GM19239 (cell line): ENCODE measurements at regions not wholly inside any gene's neighbourhood (a gene's known extent, or its start where the extent isn't known, plus 50 kb on each side); places are given as distances from the start of the nearest gene placed in this dataset.
"Not testable (repeated sequence)": the region's sequence is repeated elsewhere in the genome, so short reads cannot be mapped to it uniquely, and the experiment has no call there.

Experiments
- DNase-seq: peaks from one replicate; pipeline ENCODE4 v3.0.0; 2011; ENCODE audit warnings: low spot score; ENCODE audit not compliant: insufficient read length
- FAIRE-seq: peaks from 2 replicates; lab custom pipeline; 2011; peaks lifted over from hg19 to GRCh38; lab: Jason Lieb, UNC

DNA sequence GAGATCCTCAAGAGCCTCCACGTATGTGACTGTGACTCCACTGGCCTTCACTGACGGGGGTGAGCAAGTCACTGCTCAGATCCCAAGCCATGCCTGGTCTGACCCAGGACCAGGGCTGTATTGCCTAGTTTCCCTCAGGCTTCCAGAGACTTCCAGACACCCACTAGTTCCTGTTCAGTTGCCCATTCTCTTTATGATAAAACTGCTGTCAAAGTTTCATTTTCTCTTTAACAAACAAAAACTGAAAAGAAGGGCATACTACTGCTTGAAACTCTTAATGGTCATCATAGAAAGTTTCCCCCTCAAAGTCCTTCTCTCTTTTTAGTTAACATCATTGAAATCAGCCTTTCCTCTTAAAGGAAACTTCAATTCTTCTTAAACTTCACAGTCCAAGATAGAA, 105.7 kb upstream of the GHR start:
- no peak for DNase-seq
- FAIRE-seq, result no peak

GRCh38 chr5:42319546-42319945, 103.7 kb upstream of the GHR start:
- DNase-seq, FAIRE-seq: not testable (repeated sequence)

GRCh38 chr5:42321785-42322184, 101.5 kb upstream of the GHR start:
- no peak for FAIRE-seq

DNA sequence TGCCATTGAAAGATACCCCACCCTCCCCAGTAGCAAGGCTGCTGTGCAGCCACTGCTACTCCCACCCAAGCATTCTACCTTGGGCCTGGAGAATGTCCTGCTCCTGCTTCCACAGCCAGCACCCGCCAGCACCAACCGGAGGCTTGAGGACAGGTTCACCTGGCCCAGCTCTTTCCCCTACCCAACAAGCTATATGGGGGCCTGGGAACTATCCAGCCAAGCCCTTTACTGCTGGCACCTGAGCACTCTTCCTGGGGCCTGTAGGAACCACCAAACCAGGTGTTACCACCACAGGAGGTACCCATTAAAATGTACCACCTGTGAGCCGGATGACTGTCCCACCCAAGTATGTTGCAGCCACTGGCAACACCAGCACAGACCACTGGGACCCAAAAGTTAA, 86.1 kb upstream of the GHR start:
- DNase-seq, result no peak
- no peak for FAIRE-seq

More at GRCh38 chr5:42321785-42322184, 101.5 kb upstream of the GHR start:
- no peak for DNase-seq

GRCh38 chr5:42337607-42338006, 85.6 kb upstream of the GHR start:
- FAIRE-seq (no peak), DNase-seq (no peak)

GRCh38 chr5:42338136-42338535, 85.1 kb upstream of the GHR start:
- DNase-seq (no peak), FAIRE-seq (no peak)

DNA sequence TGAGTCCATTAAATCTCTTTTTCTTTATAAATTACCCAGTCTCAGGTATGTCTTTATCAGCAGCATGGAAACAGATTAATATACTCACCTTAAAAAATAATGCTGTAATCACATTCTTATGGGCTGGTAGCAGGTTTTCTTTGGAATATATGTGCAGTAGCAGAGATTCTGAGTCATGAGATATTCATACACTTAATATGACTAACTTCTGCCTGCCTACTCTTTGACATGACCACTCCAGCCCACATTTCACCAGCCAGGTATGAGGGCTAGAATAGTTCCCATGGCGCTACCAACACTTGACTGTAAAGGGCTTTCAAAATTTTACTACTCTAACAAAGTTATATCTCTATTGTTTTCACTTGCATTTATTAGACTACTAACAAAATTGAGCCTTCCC, 74.1 kb upstream of the GHR start:
- FAIRE-seq (no peak), DNase-seq (no peak)

DNA sequence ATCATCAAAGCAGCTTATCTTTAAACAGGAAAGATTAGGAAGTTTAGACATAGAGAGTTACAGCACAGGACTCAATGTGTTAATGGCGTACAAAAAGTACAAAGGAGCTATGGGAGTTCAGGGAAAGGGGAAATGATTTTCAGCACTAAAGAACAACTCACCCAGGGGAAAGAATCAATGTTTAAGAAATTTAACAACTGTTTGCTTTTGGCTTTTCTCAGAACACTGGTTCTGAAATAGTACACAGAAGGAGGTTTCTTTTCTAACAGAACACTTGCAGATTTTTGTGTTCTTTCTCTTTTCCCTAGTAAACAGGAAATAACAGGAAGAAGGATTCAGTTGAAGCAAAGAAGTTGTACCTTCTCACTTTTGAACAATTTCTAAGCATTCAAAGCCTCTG, 71.3 kb upstream of the GHR start:
- FAIRE-seq (no peak), DNase-seq (no peak)

DNA sequence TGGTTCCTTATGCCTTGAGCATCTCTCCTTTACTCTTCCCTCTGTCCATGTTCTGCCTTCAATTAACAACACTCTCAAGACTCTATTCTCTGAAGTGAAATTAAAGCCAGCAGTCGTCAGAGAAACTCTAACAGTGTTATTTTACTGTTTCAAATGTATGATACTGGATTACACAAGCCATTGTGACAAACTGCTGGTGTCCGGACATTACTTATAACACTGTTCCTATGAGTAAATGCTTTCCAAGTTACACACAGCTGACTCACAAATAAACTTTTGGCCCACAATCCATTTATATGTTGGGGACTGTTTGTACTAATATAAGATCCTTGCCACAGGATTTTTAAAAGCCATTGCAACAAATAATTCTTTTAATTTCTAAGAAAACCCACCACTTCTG, 63.2 kb upstream of the GHR start:
- DNase-seq (no peak), FAIRE-seq (no peak)

- no peak for FAIRE-seq
- DNase-seq, result no peak
These were observed 62.5 kb upstream of the GHR start for GRCh38 chr5:42360616-42361314.

DNA sequence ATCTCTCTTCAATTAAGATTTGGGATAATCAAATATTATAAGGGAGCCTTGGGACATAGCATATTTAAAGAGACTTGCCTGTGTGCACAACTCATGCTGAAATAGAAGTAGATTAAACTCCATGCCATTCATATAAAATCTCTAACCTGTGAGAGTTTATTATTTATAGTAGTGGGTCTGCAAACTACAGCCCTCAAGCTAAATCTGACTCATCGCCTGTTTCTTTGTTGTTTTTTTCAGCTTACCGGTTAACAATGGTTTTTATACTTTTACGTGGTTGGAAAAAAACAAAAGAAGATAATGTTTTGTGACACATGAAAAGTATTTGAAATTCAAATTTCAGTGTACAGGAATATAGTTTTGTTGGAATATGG, 61.9 kb upstream of the GHR start:
- FAIRE-seq (no peak), DNase-seq (no peak)

DNA sequence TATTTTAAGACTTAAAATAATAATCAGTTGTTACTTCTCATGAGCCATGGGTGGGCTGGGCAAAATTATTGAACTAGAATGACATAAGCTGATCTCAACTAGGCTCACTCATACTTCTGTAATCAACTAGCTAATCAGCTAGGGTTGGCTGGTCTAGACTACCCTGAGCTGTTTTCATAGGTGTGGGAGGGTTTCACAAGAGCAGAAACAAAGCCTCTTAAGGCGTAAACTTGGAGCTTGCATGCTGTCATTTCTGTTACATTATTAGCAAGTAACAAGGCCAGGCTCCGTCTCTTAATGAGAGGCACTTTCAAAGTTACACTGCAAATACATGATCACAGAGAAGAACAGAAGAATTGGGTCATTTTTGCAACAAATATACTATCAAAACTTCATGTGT, 57.2 kb upstream of the GHR start:
- DNase-seq (no peak), FAIRE-seq (no peak)
